HuH-7 (cell line): ENCODE measurements at regions not wholly inside any gene's neighbourhood (a gene's known extent, or its start where the extent isn't known, plus 50 kb on each side); places are given as distances from the start of the nearest gene placed in this dataset.
A peak's percentile ranks its signal among the peaks of the same experiment; 100 is the strongest.

Experiments
- DNase-seq: peaks from one replicate; pipeline ENCODE4 v3.0.0; 2011; ENCODE audit warnings: low spot score

- DNase-seq, result no peak
Observed at GRCh38 chr1:228848406-228848805, 113.1 kb downstream of the RHOU start.

- DNase-seq, result no peak
Observed at GRCh38 chr1:228849011-228849541, 113.8 kb downstream of the RHOU start.

GRCh38 chr1:228850141-228851100 lies 115.1 kb downstream of the RHOU start:
- no peak for DNase-seq

DNA sequence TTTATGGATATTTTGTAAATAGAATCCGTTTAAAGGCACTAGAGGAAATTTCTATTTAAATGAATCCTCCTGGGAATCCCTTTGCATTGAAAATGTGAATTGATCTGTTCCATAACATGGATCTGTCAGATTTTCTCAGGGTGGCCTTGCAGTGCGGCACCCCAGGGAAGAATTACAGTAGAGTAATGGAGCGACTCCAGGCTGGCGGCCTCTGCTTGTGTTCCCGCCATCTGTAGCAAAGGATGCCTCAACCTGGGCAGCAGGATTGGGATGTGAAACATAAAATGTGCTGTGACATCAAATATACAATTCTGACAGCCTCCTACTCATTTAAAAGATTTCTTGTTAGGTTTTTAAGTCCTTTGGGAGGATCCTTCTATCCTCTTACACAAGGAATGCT lies 115.9 kb downstream of the RHOU start:
- DNase-seq, result no peak

DNA sequence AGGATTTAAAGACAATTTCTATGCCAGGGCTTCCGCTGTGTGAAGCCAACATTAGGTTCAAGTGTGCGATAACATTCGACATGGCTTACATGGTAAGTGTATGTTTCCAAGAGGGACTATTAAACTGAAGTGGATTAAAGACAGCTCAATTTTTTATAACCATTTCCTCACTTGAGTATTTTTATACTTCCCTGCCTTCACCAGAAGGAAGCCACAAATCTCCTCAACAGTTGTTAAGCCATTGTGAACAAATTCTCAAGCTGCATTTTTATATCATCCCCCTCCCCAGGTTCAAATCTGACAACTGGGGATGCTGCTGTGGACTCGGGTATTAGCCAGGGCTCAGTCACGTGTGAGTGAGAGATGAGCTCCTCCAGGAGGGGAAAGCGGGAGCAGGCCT lies 116.3 kb downstream of the RHOU start:
- DNase-seq, result no peak

- DNase-seq, result no peak
Observed at GRCh38 chr1:228852024-228852423, 116.7 kb downstream of the RHOU start.

GRCh38 chr1:228852511-228853088 lies 117.3 kb downstream of the RHOU start:
- DNase-seq, result no peak

- DNase-seq, result no peak
Observed at GRCh38 chr1:228853191-228853590, 117.9 kb downstream of the RHOU start.

DNA sequence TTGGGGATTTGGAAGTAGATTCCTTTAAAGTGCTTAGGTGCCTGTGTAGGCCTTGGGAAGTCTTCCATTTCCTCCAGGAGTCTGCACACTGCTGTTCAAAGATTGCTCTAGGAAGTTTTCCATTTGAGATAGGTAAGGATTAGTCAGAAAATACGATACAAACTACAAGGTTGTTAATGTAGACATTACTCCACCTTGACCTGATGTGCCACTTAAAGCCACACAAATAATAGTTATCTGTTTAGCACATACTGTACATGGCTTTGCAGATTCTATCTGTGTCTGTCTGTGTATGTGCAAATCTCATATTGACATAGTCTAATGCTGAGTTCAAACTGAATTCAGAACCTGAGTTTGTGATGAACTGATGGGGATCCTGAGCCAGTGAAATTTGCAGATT lies 118.4 kb downstream of the RHOU start:
- DNase-seq, result no peak

DNA sequence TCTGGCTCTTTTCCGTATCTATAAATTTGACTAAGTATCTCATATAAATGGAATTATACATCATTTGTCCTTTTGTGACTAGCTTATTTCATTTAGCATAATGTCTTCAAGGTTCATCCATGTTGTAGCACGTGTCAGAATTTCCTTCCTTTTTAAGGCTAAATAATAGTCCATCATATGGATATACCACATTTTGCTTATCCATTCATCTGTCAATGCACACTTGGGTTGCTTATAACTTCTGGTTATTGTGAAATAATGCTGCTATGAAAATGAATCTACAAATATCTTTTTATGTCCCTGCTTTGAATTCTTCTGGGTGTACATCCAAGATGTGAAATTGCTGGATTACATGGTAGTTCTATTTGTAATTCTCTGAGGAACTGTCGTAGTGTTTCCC lies 119.6 kb downstream of the RHOU start:
- no peak for DNase-seq

- DNase-seq, result no peak
Observed at GRCh38 chr1:228857611-228858010, 122.3 kb downstream of the RHOU start.

- peak; percentile 85 for DNase-seq
Observed at GRCh38 chr1:228860911-228861831, 125.9 kb downstream of the RHOU start.

GRCh38 chr1:228861832-228862180 lies 126.5 kb downstream of the RHOU start:
- no peak for DNase-seq

- DNase-seq, result no peak
Observed at GRCh38 chr1:228862542-228863505, 127.5 kb downstream of the RHOU start.

- no peak for DNase-seq
Observed at GRCh38 chr1:228863776-228864175, 128.5 kb downstream of the RHOU start.

DNA sequence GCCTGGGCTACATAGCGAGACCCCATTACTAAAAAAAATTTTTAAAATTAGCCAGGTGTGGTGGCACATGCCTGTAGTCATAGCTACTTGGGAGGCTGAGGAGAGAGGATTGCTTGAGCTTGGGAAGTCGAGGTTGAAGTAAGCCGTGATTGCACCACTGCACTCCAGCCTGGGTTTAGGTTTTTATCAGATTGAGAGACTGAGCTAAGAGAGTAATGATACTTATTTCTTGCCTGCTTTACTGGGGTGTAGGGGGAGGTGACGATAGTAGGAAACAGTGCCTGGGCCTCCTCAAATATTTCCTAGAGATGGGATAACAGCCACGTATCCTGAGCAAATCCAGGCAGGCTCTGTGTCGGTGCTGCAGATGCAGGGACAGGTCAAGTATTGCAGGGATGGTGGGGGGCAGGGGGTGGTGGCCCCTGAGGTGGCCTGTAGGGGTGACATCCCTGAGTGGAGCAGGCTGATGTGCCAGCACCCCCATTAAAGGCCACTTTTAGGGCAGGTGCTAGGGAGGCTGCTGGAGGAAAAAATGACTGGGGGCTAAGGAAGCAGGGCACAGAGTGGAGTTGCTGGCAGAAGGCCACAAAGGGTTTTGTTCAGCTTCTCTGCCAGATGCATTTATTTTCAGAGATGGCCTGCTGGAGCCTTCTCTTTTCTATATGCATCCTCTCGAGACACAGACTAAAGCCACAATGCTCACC lies 130.5 kb downstream of the RHOU start:
- no peak for DNase-seq

GRCh38 chr1:228866468-228866867 lies 131.2 kb downstream of the RHOU start:
- DNase-seq, result no peak

GRCh38 chr1:228867108-228867950 lies 132.1 kb downstream of the RHOU start:
- no peak for DNase-seq

GRCh38 chr1:228867951-228868730 lies 132.9 kb downstream of the RHOU start:
- DNase-seq, result no peak
